ENCODE measurements at regions not wholly inside any gene's neighbourhood (a gene's known extent, or its start where the extent isn't known, plus 50 kb on each side); places are given as distances from the start of the nearest gene placed in this dataset.

DNA sequence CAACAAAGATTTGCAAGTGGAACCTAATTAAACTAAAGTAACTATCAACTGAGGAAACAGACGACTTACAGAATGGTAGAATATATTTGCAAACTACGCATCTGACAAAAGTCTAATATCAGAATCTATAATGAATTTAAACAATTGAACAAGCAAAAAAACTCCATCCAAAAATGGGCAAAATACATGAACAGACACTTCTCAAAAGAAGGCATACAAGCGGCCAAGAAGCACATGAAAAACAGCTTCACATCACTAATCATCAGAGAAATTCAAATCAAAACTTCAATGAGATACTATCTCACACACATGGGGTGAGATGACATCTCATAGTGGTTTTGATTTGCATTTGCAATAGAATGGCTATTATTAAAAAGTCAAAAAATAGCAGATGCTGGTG lies 128.6 kb downstream of the POLR2M start:
- no peaks in the 10 kb centered on the region; the same call in 1 of the 2 replicates for H3K36me3 ChIP-seq (ENCODE audit: control insufficient read depth, insufficient read depth, low read length)
- DNase-seq (ENCODE audit: low read depth, low spot score) (no peak), ATAC-seq (no peak)
- TF ChIP-seq POLR2AphosphoS5 (IDR thresholded peaks at IDR 0.05; ENCODE audit: low read depth, low read length) = no peak
- TF ChIP-seq SIN3A (IDR thresholded peaks at IDR 0.05; ENCODE audit: borderline replicate concordance, insufficient read depth, low read depth, low read length) = no peak
- TF ChIP-seq, protein P1, sequence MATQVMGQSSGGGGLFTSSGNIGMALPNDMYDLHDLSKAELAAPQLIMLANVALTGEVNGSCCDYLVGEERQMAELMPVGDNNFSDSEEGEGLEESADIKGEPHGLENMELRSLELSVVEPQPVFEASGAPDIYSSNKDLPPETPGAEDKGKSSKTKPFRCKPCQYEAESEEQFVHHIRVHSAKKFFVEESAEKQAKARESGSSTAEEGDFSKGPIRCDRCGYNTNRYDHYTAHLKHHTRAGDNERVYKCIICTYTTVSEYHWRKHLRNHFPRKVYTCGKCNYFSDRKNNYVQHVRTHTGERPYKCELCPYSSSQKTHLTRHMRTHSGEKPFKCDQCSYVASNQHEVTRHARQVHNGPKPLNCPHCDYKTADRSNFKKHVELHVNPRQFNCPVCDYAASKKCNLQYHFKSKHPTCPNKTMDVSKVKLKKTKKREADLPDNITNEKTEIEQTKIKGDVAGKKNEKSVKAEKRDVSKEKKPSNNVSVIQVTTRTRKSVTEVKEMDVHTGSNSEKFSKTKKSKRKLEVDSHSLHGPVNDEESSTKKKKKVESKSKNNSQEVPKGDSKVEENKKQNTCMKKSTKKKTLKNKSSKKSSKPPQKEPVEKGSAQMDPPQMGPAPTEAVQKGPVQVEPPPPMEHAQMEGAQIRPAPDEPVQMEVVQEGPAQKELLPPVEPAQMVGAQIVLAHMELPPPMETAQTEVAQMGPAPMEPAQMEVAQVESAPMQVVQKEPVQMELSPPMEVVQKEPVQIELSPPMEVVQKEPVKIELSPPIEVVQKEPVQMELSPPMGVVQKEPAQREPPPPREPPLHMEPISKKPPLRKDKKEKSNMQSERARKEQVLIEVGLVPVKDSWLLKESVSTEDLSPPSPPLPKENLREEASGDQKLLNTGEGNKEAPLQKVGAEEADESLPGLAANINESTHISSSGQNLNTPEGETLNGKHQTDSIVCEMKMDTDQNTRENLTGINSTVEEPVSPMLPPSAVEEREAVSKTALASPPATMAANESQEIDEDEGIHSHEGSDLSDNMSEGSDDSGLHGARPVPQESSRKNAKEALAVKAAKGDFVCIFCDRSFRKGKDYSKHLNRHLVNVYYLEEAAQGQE (IDR thresholded peaks at IDR 0.05; ENCODE audit: insufficient read depth in 1 of 2, low read depth in 2 of 2, low read length in 1 of 2) = no peak
- BruUV-seq (replicated peaks) = no TSS peak
- peaks cover 2% of the 10 kb centered on the region; the same call in 1 of the 2 replicates for H3K27me3 ChIP-seq (ENCODE audit: control insufficient read depth, insufficient read depth, low read length)
- no peaks in the 10 kb centered on the region for H3K4me1 ChIP-seq (ENCODE audit: control insufficient read depth, insufficient read depth, low read length)
- in situ Hi-C loops (cut with HindIII; ENCODE audit: low pct_unique_long_range_greater_than_20kb, low sequenced_read_pairs) (no loop called here), intact Hi-C loops (cut with micrococcal nuclease; ENCODE audit: unreplicated experiment) (no loop called here)
- no peaks in the 10 kb centered on the region; the same call in 1 of the 2 replicates for H3K9me3 ChIP-seq (ENCODE audit: control insufficient read depth, insufficient read depth, low read depth, low read length)
- H3K27ac ChIP-seq (ENCODE audit: low read length) = no peak overlapping the region
- ChIA-PET POLR2A (no interaction called here), CTCF (no interaction called here)
- H3K4me3 ChIP-seq (ENCODE audit: low read depth in 2 of 2, low read length in 2 of 2) = no peak overlapping the region

DNA sequence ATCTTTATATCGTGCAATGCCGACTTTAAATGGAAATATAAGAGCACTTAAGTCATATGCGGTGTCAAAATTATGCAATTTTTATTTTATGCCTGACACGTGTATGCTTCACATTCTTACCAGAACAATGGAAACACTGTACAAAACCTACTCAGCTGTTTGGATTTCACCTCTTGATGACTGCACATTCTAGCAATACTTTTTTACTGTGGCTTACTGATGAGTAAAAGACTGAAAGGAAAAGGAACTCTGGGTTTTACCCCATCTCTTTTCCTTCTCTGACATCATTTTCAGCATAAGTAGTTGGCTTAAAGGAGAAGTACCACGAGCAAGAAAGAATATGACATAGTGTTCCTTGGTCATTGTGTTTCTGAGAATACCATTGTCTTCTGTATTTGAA lies 142.8 kb downstream of the POLR2M start:
- in situ Hi-C loops (cut with HindIII; ENCODE audit: low pct_unique_long_range_greater_than_20kb, low sequenced_read_pairs) (no loop called here), intact Hi-C loops (cut with micrococcal nuclease; ENCODE audit: unreplicated experiment) (no loop called here)
- no peak for DNase-seq (ENCODE audit: low read depth, low spot score)
- no TSS peak for BruUV-seq (replicated peaks)
- ChIA-PET POLR2A (no interaction called here), CTCF (no interaction called here)
- Histone ChIP-seq H3K36me3 (ENCODE audit: control insufficient read depth, insufficient read depth, low read length) (no peaks in the 10 kb centered on the region), H3K9me3 (ENCODE audit: control insufficient read depth, insufficient read depth, low read depth, low read length) (no peaks in the 10 kb centered on the region), H3K4me1 (ENCODE audit: control insufficient read depth, insufficient read depth, low read length) (no peaks in the 10 kb centered on the region), H3K27ac (ENCODE audit: low read length) (no peak overlapping the region), H3K27me3 (ENCODE audit: control insufficient read depth, insufficient read depth, low read length) (peaks cover 13% of the 10 kb centered on the region), H3K4me3 (ENCODE audit: low read depth in 2 of 2, low read length in 2 of 2) (no peak overlapping the region)
- no peak for TF ChIP-seq SIN3A (IDR thresholded peaks at IDR 0.05; ENCODE audit: borderline replicate concordance, insufficient read depth, low read depth, low read length)
- TF ChIP-seq POLR2AphosphoS5 (IDR thresholded peaks at IDR 0.05; ENCODE audit: low read depth, low read length) = no peak
- TF ChIP-seq, protein P2, sequence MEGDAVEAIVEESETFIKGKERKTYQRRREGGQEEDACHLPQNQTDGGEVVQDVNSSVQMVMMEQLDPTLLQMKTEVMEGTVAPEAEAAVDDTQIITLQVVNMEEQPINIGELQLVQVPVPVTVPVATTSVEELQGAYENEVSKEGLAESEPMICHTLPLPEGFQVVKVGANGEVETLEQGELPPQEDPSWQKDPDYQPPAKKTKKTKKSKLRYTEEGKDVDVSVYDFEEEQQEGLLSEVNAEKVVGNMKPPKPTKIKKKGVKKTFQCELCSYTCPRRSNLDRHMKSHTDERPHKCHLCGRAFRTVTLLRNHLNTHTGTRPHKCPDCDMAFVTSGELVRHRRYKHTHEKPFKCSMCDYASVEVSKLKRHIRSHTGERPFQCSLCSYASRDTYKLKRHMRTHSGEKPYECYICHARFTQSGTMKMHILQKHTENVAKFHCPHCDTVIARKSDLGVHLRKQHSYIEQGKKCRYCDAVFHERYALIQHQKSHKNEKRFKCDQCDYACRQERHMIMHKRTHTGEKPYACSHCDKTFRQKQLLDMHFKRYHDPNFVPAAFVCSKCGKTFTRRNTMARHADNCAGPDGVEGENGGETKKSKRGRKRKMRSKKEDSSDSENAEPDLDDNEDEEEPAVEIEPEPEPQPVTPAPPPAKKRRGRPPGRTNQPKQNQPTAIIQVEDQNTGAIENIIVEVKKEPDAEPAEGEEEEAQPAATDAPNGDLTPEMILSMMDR (IDR thresholded peaks at IDR 0.05) = no peak
- TF ChIP-seq TCF7L2 (IDR thresholded peaks at IDR 0.05; ENCODE audit: low read depth, low read length) = no peak
- TF ChIP-seq, protein P1 (IDR thresholded peaks at IDR 0.05; ENCODE audit: insufficient read depth in 1 of 2, low read depth in 2 of 2, low read length in 1 of 2) = no peak
- ATAC-seq = no peak

Measured in Panc1 (cell line).